GM19324 (cell line): ENCODE measurements at regions not wholly inside any gene's neighbourhood (a gene's known extent, or its start where the extent isn't known, plus 50 kb on each side); places are given as distances from the start of the nearest gene placed in this dataset.
A peak's percentile ranks its signal among the peaks of the same experiment; 100 is the strongest.
"Not testable (repeated sequence)": the region's sequence is repeated elsewhere in the genome, so short reads cannot be mapped to it uniquely, and the experiment has no call there.

Source experiments
- ATAC-seq: cut with Tn5 transposase; IDR thresholded peaks from one replicate; pipeline ENCODE4 v1.9.1; 2021; ENCODE audit warnings: mild to moderate bottlenecking, moderate library complexity; ENCODE audit not compliant: unreplicated experiment, low FRiP score

DNA sequence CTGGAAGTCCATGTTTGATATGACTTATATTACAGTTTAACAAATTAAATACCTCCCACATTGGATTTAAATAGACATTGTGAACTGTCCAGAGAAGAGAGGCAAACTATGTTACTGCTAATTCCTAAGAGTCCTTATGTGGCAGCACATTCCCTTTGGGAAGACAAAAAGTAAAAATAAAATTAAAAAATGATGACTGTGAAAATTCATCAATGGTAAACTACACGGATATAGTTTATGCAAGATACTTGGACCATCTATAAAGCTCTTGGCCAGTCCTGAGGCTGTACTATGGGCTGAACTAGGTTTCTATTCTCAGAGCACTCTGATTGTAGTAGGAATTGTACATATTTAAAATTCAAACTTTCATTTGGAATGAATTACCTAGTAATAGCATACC lies 206.4 kb downstream of the LRRK2 start:
- no peak for ATAC-seq

DNA sequence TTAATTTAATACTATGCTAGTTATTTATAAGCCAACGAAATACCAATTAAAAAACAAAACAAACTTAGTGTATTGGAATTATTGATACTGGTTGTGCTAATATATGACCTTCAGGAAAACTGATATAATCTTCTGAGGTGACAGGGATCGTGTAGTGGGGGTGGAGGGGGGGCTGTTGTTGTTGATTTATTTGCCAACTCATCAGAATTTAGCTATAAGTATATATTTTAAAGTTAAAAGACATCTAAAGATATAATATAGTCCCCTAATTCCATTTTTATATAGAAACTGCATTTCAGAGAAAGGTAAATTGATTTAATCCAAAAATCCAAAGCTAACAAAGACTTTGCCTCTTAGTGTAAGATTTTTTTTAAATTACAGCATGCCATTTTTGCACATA lies 210.5 kb downstream of the LRRK2 start:
- no peak for ATAC-seq

DNA sequence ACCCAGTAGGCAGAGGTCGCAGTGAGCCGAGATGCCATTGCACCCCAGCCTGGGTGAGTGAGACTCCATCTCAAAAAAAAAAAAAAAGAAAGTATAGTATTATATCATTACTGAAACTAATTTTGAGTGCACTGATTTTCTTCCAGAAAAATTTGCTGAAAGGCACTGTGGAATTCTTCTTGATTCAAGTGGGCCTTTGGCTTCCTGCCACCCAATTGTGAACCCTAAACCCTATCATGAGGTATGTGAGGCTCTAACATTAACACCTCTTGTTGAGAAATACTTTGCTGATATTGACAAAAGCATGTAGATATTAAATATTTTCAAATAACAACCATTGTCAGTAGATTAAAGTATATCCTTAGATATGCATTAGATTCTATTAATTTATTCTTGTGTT lies 211.2 kb downstream of the LRRK2 start:
- ATAC-seq = no peak

DNA sequence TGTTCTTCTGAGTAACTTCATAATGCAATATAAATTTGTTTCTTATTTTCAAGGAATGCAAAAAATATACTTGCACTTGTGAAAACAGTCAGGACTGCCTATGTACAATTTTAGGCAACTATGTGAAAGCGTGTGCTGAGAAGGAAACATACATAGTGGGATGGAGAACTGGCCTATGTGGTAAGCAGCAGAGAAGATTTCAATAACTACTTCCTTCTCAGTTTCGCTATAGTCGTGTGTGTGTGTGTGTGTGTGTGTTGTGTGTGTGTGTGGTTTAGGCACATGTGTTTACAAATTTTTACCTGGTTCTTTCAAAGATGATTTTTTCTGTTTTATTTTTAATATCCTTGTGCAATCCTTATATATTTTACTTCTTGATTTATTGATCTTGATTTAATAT lies 211.8 kb downstream of the LRRK2 start:
- no peak for ATAC-seq

DNA sequence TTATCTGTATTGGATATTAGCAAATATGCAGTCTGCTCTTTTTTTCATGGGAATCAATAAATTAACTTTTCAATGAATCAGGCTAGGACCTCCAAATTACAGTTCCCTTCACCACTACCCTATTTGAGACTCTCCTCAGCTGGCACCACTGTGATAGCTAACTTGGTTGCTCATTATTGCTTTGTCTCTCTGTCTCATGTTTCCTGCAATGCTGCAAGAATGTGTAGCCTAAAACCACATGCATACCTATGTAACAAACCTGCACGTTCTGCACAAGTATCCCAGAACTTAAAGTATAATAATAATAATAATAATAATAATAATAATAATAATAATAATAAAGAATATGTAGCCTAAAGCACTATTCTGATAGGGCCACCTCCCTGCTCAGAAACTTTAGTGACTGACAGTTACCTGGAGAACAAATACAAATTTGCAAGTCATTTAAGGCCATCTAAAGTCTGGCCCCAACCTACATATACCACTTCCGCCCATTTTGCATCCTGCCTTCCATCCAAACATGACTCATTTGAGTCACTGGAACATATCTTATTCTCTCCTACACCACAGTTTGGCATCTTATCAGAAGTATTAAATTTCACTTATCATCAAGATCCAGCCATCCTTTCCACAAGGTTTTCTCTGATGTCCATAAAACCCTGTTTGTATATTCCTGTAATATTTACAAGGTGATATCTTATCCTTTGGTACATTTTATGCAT lies 215.1 kb downstream of the LRRK2 start:
- ATAC-seq = no peak

DNA sequence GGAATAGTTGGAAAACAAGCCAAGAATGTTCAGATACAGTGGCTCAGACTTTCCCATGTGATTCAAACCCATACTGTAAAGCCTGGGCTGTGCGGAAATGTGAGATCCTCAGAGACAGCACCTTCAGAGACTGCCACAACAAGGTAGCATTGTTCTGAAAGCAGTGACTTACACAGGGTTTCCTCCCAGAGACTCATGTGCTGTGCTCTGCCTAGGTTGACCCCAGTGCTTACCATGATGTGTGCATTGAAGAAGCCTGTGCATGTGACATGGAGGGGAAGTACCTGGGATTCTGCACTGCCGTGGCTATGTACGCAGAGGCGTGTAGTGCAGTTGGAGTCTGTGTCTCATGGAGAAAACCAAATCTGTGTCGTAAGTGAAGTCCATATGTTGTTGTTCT lies 219.4 kb downstream of the LRRK2 start:
- ATAC-seq = no peak

DNA sequence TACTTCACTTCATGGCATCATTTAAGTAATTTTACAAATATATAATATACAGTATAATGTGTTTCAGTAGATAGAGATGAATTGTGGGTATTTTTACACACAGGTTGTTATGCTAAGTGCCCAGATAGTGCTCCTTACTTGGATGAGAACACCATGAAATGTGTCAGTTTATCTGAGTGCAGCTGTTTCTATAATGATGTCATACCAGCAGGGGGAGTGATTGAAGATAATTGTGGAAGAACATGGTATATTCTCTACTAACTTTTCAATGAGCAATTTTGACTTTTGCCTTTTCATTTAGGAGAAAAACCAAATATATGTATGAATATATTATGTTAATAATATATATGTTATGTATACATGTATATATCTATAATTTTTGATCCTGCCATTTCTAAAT lies 221.6 kb downstream of the LRRK2 start:
- no peak for ATAC-seq

DNA sequence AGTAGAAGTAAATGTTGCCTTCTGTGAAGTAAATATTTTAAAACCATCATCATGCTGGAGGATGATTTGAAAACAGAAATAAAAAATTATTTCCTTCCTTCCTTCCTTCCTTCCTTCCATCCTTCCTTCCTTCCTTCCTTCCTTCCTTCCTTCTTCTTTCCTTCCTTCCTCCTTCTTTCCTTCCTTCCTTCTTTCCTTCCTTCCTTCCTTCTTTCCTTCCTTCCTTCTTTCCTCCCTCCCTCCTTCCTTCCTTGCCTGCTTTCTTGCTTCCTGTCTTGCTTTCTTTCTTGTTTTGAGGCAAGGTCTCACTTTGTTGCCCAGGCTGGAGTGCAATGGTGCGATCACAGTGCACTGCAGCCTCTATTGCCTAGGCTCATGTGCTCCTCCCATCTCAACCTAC lies 223.7 kb downstream of the LRRK2 start:
- not testable (repeated sequence) for ATAC-seq

DNA sequence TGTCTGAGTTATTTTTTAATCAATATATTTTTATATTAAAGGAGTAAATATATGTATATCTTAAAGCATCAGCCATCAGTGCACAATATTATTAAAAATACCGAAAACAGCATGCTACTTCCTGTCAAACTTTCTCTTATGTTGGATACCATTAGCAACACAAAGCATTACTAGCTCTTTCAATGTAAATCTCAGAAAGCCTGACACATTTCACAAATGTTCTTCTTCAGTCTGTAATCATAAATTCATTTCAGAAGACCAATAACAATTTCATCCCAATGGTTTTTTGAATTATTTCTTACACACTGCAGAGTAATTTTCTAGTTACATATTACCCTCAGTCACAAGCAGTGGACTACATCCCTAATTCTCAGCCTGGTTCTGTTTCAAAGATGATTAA lies 226.9 kb downstream of the LRRK2 start:
- no peak for ATAC-seq

DNA sequence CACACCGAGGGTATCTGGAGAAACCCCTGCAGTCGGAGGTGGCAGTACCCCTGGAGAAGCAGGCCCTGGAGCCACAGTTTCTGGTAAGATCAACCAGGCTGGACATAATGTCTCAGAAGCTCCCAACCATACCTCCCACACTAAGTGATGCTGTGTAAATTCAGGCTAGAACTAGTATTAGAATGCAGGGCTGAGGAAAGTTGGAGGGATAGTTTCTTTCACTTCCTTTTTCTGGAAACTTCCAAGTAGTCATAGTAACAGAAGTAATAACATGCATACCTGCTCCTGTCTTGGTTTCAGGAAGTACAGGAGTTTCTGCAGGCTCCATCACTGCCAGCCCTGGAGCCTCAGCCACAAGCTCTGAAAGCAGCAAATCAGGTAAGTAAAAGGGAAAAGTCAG lies 228.1 kb upstream of the CNTN1 start:
- ATAC-seq = no peak

DNA sequence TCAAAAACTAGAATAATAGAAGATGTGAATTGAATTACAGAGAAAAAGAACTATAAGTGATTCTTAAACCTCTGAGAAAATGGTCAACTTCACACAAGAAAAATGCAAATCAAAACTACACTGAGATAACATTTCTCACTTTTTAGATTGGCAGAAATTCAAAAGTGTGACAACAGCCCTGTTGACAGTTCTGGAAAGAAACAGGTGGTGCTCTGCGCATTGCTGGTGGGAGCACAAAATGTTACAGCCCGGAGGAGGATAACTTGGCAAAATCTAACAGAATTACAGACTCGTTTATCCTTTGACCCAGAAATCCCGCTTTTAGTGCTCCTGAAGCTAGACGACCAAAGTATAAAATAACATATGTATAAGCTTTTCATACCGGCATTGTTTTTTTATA lies 222.5 kb upstream of the CNTN1 start:
- ATAC-seq = no peak

DNA sequence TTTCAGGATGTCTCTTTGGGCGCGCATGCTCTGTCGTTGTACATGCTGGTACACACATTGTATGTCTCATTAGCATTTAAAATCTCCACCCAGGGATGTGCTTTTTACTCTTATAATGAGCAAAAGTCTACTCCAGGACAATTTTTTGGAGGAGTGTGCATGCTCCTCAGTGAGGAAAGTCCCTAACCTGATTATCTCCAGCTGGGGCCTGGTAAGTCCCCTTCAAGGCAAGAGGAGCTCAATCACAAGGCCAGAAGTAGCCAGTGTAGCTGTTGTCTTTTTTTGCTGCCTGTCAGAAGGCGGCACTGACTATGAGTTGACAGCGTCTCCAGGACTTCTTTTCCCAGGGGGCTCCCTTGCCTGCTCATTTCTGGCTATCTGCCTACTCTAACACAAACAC lies 218.3 kb upstream of the CNTN1 start:
- ATAC-seq = no peak

DNA sequence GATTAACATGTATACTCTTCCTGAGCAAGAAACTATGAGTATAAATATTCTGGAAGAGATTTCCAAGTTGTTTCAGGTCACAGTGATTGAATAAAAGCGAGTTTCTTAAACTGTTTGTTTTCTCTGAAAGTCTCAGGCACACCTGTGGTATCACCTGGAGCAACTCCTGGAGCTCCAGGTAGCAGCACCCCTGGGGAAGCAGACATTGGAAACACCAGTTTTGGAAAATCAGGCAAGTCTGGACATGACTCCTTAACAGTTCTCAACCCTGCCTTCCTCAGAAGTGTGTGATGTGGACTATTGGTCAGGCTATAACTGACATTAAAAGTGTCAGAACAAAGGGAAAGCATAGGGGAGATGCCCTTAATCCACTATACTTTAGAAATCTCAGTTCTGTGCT lies 217.6 kb upstream of the CNTN1 start:
- ATAC-seq = no peak

DNA sequence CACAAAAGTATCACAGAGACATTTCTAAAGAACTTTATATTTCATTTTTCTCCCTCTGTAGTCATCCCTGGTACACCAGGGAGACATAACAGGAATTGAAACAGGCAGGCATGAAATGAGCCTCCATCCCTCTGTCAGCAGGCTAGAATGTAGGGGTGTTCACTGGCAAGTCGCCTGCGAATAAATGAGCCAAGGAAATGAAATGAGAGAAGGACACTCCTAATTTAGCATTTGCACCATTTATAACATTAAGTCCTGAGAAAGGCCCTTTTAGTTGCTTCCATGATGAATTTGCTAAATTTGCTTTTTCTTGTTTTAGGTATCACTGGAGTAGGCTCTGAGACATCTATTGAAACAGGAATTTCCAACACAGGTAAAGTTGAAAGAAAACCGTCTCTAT lies 192.4 kb upstream of the CNTN1 start:
- no peak for ATAC-seq

DNA sequence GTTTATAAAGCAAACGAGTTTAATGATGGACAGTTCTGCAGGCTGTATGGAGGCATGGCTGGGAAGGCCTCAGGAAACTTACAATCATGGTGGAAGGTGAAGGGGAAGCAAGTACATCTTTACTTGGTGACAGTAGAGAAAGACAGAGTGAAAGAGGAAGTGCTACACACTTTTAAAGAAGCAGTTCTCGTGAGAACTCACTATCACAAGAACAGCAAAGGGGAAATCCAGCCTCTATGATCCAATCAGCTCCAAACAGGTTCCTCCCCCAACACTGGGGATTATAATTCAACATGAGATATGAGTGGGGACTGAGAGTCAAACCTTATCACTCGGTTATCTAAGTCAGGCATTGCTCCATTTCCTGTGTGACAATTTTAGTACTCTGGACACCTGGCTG lies 189.9 kb upstream of the CNTN1 start:
- no peak for ATAC-seq

DNA sequence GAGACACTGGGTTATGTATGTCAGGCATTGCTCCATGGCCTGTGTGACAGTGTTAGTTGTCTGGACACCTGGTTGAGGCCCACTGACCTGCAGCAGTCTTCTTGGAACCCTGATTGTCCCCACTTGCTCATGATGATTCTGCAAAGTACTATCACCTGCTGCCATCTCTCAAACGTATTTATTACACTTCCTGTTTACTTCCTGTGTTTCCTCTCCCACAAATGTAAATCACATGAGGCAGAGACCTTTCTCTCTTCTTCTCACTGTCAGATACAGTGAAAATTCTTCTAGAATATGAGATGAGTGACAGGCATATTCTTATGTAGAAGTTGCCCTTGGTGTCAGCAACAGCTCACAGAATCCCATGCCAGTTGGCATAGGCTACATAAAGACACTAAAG lies 186.9 kb upstream of the CNTN1 start:
- no peak for ATAC-seq

DNA sequence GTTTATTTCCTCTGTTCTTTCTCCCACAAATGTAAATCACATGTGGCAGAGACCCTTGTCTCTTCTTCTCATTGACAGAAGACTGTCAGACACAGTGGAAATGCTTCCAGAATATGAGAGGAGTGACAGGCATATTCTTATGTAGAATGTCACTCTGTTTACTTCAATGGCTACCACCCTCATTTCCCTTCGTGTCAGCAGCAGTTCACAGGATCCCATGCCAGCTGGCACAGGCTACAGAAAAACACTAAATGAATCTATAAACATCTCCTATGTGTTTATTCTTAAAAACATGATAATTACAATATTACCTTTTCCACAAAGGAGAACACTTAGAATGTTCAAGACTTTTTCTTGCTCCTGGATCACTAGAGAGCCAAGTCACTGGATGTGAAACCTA lies 183.8 kb upstream of the CNTN1 start:
- ATAC-seq = no peak

DNA sequence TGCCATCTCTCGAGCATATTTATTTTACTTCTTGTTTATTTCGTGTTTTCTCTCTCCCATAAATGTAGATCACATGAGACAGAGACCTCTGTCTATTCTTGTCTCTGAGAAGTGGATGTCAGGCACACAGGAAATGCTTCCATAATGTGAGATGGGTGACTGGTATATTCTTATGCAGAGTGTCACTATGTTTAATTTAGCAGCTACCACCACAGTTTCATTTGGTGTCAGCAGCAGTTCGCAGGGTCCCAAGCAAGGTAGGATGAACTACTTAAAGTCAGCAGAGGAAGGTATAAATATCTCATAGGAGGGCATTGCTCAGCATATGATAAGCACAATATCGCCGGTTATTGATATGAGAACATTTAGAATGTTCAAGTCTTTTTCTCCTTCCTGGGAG lies 180.9 kb upstream of the CNTN1 start:
- ATAC-seq = no peak

DNA sequence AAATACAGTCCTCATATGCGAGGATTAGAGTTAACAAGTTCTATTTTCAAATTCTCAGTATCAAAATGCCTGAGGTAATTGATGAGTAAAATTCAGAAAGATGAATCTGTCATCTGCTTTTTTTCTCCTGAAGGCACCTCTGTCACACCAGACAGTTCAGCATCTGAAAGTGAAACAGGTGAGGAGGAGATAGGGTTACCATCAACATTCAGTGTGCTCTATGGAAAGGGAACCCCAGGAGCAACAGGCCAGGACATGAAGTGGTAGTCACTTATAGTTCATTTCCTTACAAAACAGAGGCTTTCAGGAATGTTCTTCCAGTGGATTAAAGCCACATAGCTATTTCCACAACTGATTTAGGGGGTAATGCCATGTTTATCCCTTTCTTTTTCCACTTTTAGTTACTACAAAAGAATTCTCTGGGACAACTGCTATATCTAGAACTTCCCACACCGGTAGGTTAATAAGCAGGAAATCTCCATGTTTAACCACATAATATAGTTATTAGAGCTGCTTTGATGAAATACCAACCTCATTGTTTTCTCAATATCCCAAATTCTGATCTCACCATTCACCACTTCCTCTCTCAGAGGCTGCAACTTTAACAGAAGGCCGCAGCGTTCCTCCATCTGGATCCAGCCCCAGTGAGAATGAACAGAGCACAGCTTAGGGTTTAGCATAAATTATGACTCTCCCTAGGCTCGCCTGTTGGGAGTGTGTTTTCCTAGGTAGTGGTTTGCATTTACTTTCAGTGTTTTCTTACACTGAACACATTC lies 177.0 kb upstream of the CNTN1 start:
- ATAC-seq = peak; percentile 55

DNA sequence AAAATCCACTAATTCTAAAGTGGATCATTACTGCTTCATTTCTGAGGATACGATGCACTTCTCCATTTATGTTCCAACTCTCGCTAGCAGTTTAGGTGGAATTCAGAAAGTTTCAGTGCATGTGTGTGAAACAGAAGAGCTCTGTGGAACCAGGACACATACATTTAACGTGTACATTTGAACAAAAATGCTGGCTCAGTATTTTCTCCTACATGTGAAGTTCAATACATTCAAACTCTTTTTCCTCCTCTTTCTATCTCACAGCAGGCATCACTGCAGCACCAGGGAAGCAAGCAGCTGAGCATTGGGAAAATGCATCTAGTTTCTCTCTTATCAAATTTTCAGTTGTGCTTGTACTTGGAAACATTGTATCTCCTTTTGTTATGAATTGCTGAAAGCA lies 169.4 kb upstream of the CNTN1 start:
- no peak for ATAC-seq

DNA sequence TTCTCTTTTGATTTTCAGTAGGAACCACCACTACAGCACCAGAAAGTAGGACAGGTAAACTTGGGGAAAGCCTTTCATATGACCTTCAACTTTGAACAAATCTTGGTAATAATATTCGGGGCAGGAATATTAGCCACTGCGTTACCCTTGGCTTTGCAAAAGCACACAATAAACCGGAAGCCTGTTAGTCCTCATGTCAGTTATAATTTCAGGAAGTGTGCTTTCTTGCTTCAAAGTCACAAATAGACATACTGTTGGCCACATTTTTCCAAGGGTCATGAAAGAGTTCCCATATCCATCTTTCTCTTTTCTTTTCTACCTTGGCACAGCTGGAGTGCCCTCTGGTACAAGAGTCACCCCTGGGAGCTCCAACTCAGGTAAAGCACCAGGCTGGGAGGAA lies 167.2 kb upstream of the CNTN1 start:
- ATAC-seq = no peak

DNA sequence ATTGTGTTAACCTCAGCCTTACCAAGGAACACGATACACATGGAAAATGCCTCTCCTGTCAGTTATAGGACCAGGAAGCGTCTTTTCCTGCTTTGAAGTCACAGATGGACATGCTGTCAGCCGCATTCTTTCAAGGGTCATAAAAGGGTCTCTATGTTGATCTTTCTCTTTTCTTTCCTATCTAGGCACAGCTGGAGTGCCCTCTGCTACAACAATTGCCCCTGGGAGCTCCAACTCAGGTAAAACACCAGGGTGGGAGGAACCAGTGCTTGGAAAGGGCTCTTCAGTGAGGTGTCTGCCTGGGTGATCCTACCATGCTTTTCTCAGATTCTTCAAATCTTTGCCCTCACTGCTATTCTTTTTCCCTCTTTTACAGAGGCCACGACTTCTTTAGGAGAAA lies 157.4 kb upstream of the CNTN1 start:
- no peak for ATAC-seq
